ENCODE measurements at regions not wholly inside any gene's neighbourhood (a gene's known extent, or its start where the extent isn't known, plus 50 kb on each side); places are given as distances from the start of the nearest gene placed in this dataset.
A peak's percentile ranks its signal among the peaks of the same experiment; 100 is the strongest.

DNA sequence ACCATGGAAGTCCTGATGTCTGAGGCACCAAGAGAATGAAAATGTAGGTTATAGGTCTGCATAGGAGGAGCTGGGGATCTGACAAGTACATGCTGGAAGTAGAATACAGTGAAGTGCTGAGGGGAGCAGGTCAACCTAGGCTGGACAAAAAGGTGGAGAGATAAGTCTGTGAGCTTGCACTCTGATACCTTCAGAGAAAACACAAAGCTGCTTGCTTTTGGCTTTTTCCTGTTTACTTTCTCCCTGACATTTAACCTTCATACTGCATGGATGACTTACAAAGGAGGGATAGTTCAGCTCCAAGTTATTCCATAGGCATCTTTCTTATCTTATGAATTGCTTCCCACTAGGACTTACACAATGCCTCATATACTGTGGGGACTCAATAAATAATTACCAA is 256.7 kb upstream of the NREP start:
- no peak for DNase-seq (ENCODE audit: low spot score)
- no peak for ATAC-seq (ENCODE audit: insufficient number of reproducible peaks, low FRiP score, low read depth)
- Histone ChIP-seq H3K4me3 (no peak overlapping the region), H3K27ac (no peak overlapping the region), H3K4me1 (ENCODE audit: control insufficient read depth in 1 of 2, low read depth in 2 of 2) (peaks cover 0 to 19% of the 10 kb centered on the region in 2 donors), H3K9me3 (no peaks in the 10 kb centered on the region), H3K36me3 (no peaks in the 10 kb centered on the region), H3K27me3 (replicated peaks; ENCODE audit: insufficient read depth) (no peaks in the 10 kb centered on the region)
- TF ChIP-seq, protein P1, sequence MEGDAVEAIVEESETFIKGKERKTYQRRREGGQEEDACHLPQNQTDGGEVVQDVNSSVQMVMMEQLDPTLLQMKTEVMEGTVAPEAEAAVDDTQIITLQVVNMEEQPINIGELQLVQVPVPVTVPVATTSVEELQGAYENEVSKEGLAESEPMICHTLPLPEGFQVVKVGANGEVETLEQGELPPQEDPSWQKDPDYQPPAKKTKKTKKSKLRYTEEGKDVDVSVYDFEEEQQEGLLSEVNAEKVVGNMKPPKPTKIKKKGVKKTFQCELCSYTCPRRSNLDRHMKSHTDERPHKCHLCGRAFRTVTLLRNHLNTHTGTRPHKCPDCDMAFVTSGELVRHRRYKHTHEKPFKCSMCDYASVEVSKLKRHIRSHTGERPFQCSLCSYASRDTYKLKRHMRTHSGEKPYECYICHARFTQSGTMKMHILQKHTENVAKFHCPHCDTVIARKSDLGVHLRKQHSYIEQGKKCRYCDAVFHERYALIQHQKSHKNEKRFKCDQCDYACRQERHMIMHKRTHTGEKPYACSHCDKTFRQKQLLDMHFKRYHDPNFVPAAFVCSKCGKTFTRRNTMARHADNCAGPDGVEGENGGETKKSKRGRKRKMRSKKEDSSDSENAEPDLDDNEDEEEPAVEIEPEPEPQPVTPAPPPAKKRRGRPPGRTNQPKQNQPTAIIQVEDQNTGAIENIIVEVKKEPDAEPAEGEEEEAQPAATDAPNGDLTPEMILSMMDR (IDR thresholded peaks at IDR 0.05): no peak

DNA sequence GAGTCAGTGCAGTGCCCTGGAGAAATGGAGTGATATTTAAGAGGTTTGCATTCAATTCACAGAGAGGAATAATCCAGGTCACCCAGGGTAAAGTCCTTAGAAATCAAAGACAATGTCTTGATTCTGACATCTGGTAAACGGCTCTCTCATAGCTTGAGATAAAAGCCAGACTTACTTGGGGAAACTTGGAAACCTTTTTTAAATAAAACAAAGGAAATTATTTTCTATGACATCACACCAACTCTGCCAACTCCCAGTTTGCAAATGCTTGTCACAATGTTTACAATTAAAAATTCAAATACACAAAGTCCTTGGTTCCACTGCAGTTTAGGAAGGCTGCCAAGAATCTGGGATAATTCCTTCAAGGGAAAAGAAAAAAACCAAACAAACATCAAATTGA is 255.1 kb upstream of the NREP start:
- Histone ChIP-seq H3K27ac (no peak overlapping the region), H3K27me3 (replicated peaks; ENCODE audit: insufficient read depth) (no peaks in the 10 kb centered on the region), H3K4me3 (no peak overlapping the region), H3K9me3 (no peaks in the 10 kb centered on the region), H3K4me1 (ENCODE audit: control insufficient read depth in 1 of 2, low read depth in 2 of 2) (peaks cover 0 to 19% of the 10 kb centered on the region in 2 donors), H3K36me3 (no peaks in the 10 kb centered on the region)
- TF ChIP-seq, protein P1 (IDR thresholded peaks at IDR 0.05): no peak
- no peak for DNase-seq (ENCODE audit: low spot score)
- ATAC-seq (ENCODE audit: insufficient number of reproducible peaks, low FRiP score, low read depth): no peak

DNA sequence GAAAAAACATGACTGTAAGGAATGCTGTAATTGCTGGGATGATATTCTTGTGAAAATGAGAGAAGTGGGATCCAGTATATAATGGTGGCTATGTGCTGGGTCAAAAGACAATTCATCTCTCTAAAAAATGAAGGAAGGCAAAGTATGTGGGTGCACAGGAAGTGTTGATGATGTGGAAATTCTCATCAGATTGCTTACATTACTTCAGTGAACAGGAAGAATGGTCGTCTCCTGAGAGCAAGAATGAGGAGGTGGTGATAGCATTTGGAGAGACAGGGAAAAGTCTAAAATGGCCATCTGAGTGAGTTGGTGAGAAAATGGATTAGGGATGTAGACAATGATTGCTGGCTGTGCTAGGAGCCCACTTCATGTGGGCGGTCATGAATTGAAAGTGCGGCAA is 253.5 kb upstream of the NREP start:
- Histone ChIP-seq H3K4me1 (ENCODE audit: control insufficient read depth in 1 of 2, low read depth in 2 of 2) (peaks cover 5 to 27% of the 10 kb centered on the region in 2 donors), H3K36me3 (no peaks in the 10 kb centered on the region), H3K4me3 (no peak overlapping the region), H3K27me3 (replicated peaks; ENCODE audit: insufficient read depth) (no peaks in the 10 kb centered on the region), H3K27ac (no peak overlapping the region), H3K9me3 (no peaks in the 10 kb centered on the region)
- no peak for ATAC-seq (ENCODE audit: insufficient number of reproducible peaks, low FRiP score, low read depth)
- DNase-seq (ENCODE audit: low spot score): no peak
- TF ChIP-seq, protein P1 (IDR thresholded peaks at IDR 0.05): no peak

DNA sequence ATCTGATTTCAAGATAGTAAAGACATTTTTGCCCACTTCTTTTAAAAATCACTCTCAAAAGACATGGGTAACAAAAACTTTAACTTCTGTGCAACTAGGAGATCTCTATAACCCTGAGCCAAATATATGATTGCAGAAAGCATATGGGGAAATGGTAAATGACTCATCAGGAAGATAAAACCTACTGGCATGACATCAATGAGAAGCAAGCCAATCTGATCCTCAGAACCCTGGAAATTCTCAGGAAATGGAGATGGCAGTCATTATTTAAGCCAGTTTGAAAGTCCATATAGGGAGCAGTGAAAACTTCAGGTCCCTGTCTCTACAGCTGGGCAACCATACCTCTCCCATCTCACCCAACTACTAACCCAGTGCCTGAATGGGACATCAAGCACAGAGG is 249.7 kb upstream of the NREP start:
- TF ChIP-seq, protein P1 (IDR thresholded peaks at IDR 0.05): no peak
- DNase-seq (ENCODE audit: low spot score) (no peak), ATAC-seq (ENCODE audit: insufficient number of reproducible peaks, low FRiP score, low read depth) (no peak)
- H3K9me3 ChIP-seq: no peaks in the 10 kb centered on the region
- peaks cover 12 to 19% of the 10 kb centered on the region in 2 donors for H3K4me1 ChIP-seq (ENCODE audit: control insufficient read depth in 1 of 2, low read depth in 2 of 2)
- no peaks in the 10 kb centered on the region for H3K27me3 ChIP-seq (replicated peaks; ENCODE audit: insufficient read depth)
- no peak overlapping the region for H3K4me3 ChIP-seq
- H3K36me3 ChIP-seq: no peaks in the 10 kb centered on the region
- no peak overlapping the region for H3K27ac ChIP-seq

DNA sequence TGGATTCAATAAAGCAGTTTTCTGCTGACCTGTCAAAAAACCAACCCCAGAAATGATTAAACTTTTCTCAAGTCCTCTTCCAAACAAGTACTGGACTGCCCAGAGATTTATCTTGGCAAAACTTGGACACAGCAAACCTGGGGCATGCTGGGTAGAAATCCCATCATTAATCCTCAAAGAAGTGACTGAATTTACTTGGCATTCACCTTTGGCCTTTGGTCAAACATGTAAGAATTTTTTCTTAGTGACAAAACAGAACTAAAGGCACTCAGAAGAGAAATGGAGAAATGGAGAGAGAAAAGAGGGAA is 248.6 kb upstream of the NREP start:
- Histone ChIP-seq H3K4me3 (no peak overlapping the region), H3K27ac (peak overlapping the region in 1 of 2 donors; percentile 38), H3K4me1 (ENCODE audit: control insufficient read depth in 1 of 2, low read depth in 2 of 2) (peaks cover 12 to 18% of the 10 kb centered on the region in 2 donors), H3K27me3 (replicated peaks; ENCODE audit: insufficient read depth) (no peaks in the 10 kb centered on the region), H3K9me3 (no peaks in the 10 kb centered on the region), H3K36me3 (no peaks in the 10 kb centered on the region)
- ATAC-seq (ENCODE audit: insufficient number of reproducible peaks, low FRiP score, low read depth) (peak; percentile 71), DNase-seq (ENCODE audit: low spot score) (no peak)
- TF ChIP-seq, protein P1 (IDR thresholded peaks at IDR 0.05): no peak

Data from thoracic aorta (tissue), 2 donors.